Neural progenitor cell (in vitro differentiated cells): ENCODE measurements at regions not wholly inside any gene's neighbourhood (a gene's known extent, or its start where the extent isn't known, plus 50 kb on each side); places are given as distances from the start of the nearest gene placed in this dataset.

Source experiments
- EZH2 ChIP-seq: fragments of 200-600 bp; sonication (generic); IDR thresholded peaks from 2 replicates; pipeline ENCODE4 v1.6.1; 2017; ENCODE audit warnings: antibody characterized with exemption, mild to moderate bottlenecking, moderate library complexity
- TF ChIP-seq, protein P1 (sequence below): fragments of 200-600 bp; sonication (generic); IDR thresholded peaks from 2 replicates; pipeline ENCODE4 v1.5.1; 2017; ENCODE audit warnings: antibody characterized with exemption, mild to moderate bottlenecking

GRCh38 chr1:228555074-228555994 lies 68.2 kb downstream of the RNF187 start:
- TF ChIP-seq, protein P1, sequence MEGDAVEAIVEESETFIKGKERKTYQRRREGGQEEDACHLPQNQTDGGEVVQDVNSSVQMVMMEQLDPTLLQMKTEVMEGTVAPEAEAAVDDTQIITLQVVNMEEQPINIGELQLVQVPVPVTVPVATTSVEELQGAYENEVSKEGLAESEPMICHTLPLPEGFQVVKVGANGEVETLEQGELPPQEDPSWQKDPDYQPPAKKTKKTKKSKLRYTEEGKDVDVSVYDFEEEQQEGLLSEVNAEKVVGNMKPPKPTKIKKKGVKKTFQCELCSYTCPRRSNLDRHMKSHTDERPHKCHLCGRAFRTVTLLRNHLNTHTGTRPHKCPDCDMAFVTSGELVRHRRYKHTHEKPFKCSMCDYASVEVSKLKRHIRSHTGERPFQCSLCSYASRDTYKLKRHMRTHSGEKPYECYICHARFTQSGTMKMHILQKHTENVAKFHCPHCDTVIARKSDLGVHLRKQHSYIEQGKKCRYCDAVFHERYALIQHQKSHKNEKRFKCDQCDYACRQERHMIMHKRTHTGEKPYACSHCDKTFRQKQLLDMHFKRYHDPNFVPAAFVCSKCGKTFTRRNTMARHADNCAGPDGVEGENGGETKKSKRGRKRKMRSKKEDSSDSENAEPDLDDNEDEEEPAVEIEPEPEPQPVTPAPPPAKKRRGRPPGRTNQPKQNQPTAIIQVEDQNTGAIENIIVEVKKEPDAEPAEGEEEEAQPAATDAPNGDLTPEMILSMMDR: no peak
- TF ChIP-seq EZH2: no peak
